Stimulated activated naive CD4-positive, alpha-beta T cell treated with Interleukin-2 at 50 U/mL for 16 hours (primary cell): ENCODE measurements at regions not wholly inside any gene's neighbourhood (a gene's known extent, or its start where the extent isn't known, plus 50 kb on each side); places are given as distances from the start of the nearest gene placed in this dataset.
"Not testable (repeated sequence)": the region's sequence is repeated elsewhere in the genome, so short reads cannot be mapped to it uniquely, and the experiment has no call there.

Experiments used
- DNase-seq: peaks from one replicate; lab custom pipeline; 2025; lab: John Stamatoyannopoulos, UW

DNA sequence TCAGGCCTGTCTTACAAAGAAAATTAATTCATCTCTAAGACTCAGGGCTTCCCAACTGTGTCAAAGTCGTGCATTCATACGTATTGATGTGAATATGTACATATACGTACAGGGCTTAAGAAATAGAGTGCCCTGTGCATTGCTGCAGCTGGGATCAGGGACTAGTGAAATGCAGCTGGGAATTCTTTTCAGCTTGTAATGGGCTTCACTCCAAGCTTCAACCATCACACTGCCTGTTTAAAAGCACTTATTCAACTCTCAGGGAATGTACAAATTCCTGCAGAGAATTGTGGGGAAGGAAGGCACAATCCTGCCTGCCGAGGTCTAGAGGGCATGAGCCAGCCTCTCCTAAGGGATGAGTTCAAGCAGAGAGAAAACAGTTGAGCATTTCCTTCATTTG lies 59.6 kb upstream of the MAN2A1 start:
- no peak for DNase-seq

DNA sequence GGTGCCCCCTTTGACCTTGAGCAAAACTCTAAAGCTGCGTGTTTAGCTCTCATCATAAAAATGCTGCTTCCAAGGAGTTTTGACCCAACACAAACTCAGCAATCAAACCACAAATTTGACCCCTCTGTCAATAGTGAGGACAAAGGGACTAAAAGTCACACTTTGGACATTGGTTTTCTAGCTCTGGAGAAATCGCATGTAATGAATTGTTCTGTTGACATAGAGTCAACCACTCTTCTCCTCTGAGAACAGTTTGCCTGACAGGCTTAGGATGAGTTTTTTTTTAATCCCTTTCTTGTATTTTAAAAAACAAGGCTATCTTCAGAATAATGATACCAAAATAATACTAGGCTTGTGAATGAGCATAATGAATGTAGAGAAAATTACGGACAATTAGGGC lies 61.1 kb upstream of the MAN2A1 start:
- no peak for DNase-seq

- DNase-seq = not testable (repeated sequence)
These were observed 68.5 kb upstream of the MAN2A1 start for GRCh38 chr5:109621266-109621665.

DNA sequence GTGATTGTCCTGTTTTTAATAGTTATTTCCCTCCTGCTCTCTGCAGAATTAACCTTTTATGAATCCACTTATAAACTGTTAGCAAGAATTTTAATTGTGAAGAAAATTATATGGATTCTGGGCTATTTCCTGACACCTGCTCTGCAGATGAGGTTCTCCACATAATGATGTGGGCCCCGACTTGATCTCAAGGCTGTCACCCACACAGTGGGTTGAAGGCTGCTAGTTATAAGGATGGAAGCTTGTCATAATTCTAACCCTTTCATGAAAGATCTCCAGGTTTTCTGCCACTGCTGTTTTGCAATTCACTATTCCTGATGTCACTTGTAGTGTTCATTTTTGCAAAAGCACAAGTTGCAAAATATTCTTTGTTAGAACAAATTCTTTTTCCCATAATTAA lies 69.1 kb upstream of the MAN2A1 start:
- DNase-seq = no peak

- no peak for DNase-seq
These were observed 70.1 kb upstream of the MAN2A1 start for GRCh38 chr5:109619606-109620005.

GRCh38 chr5:109619021-109619460 lies 70.7 kb upstream of the MAN2A1 start:
- DNase-seq = no peak

DNA sequence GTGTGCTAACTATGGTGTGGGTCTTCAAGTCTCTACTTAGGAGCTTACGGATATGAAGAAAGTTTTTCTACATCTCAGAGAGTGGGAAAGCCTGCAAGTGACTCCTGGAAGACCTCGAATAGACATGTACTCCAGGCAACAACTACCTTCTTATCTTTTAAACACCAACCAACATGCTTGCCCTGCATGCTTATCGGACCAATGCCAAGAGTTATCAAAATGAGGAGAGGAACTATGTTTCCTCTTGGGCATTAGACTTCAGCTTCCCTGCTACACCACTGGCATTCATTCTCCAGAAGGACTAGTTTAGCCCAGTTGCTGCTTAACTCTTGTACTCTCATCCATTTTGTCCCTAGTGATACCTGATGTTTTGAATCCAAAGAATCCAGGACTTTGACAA lies 74.7 kb upstream of the MAN2A1 start:
- no peak for DNase-seq

GRCh38 chr5:109614301-109614700 lies 75.4 kb upstream of the MAN2A1 start:
- no peak for DNase-seq

- DNase-seq = no peak
These were observed 77.3 kb upstream of the MAN2A1 start for GRCh38 chr5:109612278-109612905.

DNA sequence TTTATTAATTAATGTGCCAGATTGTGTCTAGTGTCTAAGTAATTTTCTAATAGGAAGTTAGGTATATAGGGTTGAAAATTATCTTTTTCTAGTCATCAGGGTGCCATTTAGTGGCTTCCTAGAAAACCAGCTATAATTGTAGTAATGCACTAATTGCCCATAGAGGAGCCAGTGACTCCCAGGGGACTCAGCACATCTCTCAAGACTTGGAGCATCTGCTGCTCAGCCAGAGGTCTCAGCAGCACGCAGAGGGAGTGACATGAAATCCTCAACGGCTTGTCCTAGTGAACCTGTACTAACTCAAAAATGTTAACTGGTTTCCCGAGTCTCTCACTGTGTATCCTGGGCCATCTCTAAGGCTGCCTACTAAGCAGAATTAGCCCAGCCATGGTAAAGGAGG lies 78.2 kb upstream of the MAN2A1 start:
- DNase-seq = no peak

- DNase-seq = no peak
These were observed 78.7 kb upstream of the MAN2A1 start for GRCh38 chr5:109611061-109611460.

DNA sequence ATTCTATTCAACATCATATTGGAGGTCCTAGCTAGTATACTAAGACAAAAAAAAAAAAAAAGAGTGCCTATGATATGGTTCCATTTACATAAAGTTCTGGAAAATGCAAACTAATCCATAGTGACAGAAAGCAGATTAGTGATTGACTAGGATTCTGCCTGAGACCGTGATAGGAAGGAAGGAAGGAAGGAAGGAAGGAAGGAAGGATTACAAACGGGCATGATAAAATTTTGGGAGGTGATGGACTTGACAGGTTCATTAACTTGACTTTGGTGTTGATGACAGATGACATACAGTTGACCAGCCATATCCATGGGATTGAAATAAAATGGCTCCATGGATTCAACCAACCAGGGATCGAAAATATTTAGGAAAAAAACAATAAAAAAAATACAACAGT lies 79.1 kb upstream of the MAN2A1 start:
- DNase-seq = no peak

- no peak for DNase-seq
These were observed 84.5 kb upstream of the MAN2A1 start for GRCh38 chr5:109605207-109605730.

- no peak for DNase-seq
These were observed 85.0 kb upstream of the MAN2A1 start for GRCh38 chr5:109604758-109605157.

GRCh38 chr5:109601736-109602135 lies 88.0 kb upstream of the MAN2A1 start:
- no peak for DNase-seq

GRCh38 chr5:109597893-109598292 lies 91.8 kb upstream of the MAN2A1 start:
- DNase-seq = no peak

GRCh38 chr5:109594217-109594616 lies 95.5 kb upstream of the MAN2A1 start:
- no peak for DNase-seq

DNA sequence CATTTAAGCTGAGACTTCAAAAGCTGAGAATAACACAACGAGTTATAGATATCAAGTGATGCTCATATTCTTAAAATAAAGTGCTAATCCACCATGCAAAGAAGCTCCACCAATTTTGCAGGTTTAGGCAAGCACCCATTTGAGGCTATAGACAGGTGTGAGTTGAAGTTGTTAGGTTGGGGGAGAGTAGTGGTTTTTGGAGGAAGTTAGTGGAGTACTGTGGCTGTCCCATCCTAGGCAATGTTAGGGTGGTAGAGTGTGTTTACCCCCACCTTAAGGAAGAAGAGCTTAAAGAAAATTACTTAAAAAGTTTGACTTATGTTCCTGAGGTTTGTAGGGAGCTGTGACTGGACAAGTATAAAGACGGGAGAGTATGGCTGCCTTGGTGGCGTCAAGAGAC lies 98.9 kb upstream of the MAN2A1 start:
- no peak for DNase-seq

- DNase-seq = no peak
These were observed 99.7 kb upstream of the MAN2A1 start for GRCh38 chr5:109589986-109590385.

- no peak for DNase-seq
These were observed 100.5 kb upstream of the MAN2A1 start for GRCh38 chr5:109589239-109589638.

DNA sequence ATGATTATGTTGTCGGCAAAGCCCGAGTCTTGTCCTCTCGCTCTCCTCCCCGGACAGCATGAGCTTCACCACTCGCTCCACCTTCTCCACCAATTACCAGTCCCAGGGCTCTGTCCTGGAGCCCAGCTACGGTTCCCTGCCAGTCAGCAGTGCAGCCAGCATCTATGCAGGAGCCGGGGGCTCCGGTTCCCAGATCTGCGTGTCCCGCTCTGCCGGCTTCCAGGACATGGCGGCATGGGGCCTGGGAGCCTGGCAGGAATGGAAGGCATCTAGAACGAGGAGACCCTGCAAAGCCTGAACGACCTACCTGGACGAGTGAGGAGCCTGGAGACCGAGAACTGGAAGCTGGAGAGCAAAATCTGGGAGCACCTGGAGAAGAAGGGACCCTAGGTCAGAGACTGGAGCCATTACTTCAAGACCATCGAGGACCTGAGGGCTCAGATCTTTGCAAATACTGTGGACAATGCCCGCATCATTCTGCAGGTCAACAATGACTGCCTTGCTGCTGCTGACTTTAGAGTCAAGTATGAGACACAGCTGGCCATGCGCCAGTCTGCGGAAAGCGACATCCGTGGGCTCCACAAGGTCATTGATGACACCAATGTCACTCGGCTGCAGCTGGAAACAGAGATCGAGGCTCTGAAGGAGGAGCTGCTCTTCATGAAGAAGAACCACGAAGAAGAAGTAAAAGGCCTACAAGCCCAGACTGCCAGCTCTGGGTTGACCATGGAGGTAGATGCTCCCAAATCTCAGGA lies 101.3 kb upstream of the MAN2A1 start:
- no peak for DNase-seq

- no peak for DNase-seq
These were observed 104.6 kb upstream of the MAN2A1 start for GRCh38 chr5:109584986-109585599.

GRCh38 chr5:109580225-109580624 lies 109.5 kb upstream of the MAN2A1 start:
- no peak for DNase-seq
